ENCODE measurements at regions not wholly inside any gene's neighbourhood (a gene's known extent, or its start where the extent isn't known, plus 50 kb on each side); places are given as distances from the start of the nearest gene placed in this dataset.

GRCh38 chr15:61671736-61672135 lies 388.5 kb downstream of the VPS13C start:
- no peaks in the 10 kb centered on the region for H3K36me3 ChIP-seq (replicated peaks; ENCODE audit: low read depth, low read length)
- peaks cover 17% of the 10 kb centered on the region for H3K27me3 ChIP-seq (ENCODE audit: low read depth, low read length)
- H3K9ac ChIP-seq (ENCODE audit: low read length), result no peak overlapping the region
- H3K4me1 ChIP-seq (ENCODE audit: low read length), result no peaks in the 10 kb centered on the region
- no peaks in the 10 kb centered on the region for H3K79me2 ChIP-seq (ENCODE audit: low read length)
- no peaks in the 10 kb centered on the region for H4K20me1 ChIP-seq (ENCODE audit: insufficient read depth, low read length)
- H2AFZ ChIP-seq (ENCODE audit: low read depth, low read length), result no peak overlapping the region
- H3K4me3 ChIP-seq (ENCODE audit: low read length), result no peak overlapping the region
- H3K27ac ChIP-seq (ENCODE audit: low read length), result no peak overlapping the region
- no peak overlapping the region for H3K4me2 ChIP-seq (ENCODE audit: low read length)
- no peaks in the 10 kb centered on the region for H3K9me3 ChIP-seq (ENCODE audit: insufficient read depth, low read length)
- TF ChIP-seq EZH2phosphoT487 (IDR thresholded peaks at IDR 0.05; ENCODE audit: low read depth) (no peak), CTCF (IDR thresholded peaks at IDR 0.05; ENCODE audit: low read depth, low read length) (no peak)

- TF ChIP-seq CTCF (IDR thresholded peaks at IDR 0.05; ENCODE audit: low read depth, low read length) (no peak), EZH2phosphoT487 (IDR thresholded peaks at IDR 0.05; ENCODE audit: low read depth) (no peak)
- Histone ChIP-seq H4K20me1 (ENCODE audit: insufficient read depth, low read length) (no peaks in the 10 kb centered on the region), H3K36me3 (replicated peaks; ENCODE audit: low read depth, low read length) (no peaks in the 10 kb centered on the region), H3K27me3 (ENCODE audit: low read depth, low read length) (peaks cover 37% of the 10 kb centered on the region), H3K9me3 (ENCODE audit: insufficient read depth, low read length) (no peaks in the 10 kb centered on the region), H3K27ac (ENCODE audit: low read length) (no peak overlapping the region), H3K4me1 (ENCODE audit: low read length) (no peaks in the 10 kb centered on the region), H3K4me2 (ENCODE audit: low read length) (no peak overlapping the region), H3K9ac (ENCODE audit: low read length) (no peak overlapping the region), H2AFZ (ENCODE audit: low read depth, low read length) (no peak overlapping the region), H3K4me3 (ENCODE audit: low read length) (no peak overlapping the region), H3K79me2 (ENCODE audit: low read length) (no peaks in the 10 kb centered on the region)
Observed at GRCh38 chr15:61668444-61668843, 391.8 kb downstream of the VPS13C start.

- no peaks in the 10 kb centered on the region for H3K9me3 ChIP-seq (ENCODE audit: insufficient read depth, low read length)
- no peak overlapping the region for H3K4me3 ChIP-seq (ENCODE audit: low read length)
- H3K79me2 ChIP-seq (ENCODE audit: low read length), result no peaks in the 10 kb centered on the region
- H2AFZ ChIP-seq (ENCODE audit: low read depth, low read length), result no peak overlapping the region
- H3K27me3 ChIP-seq (ENCODE audit: low read depth, low read length), result peaks cover 41% of the 10 kb centered on the region
- H3K9ac ChIP-seq (ENCODE audit: low read length), result no peak overlapping the region
- no peaks in the 10 kb centered on the region for H4K20me1 ChIP-seq (ENCODE audit: insufficient read depth, low read length)
- H3K4me1 ChIP-seq (ENCODE audit: low read length), result no peaks in the 10 kb centered on the region
- TF ChIP-seq CTCF (IDR thresholded peaks at IDR 0.05; ENCODE audit: low read depth, low read length), result no peak
- H3K36me3 ChIP-seq (replicated peaks; ENCODE audit: low read depth, low read length), result no peaks in the 10 kb centered on the region
- H3K27ac ChIP-seq (ENCODE audit: low read length), result no peak overlapping the region
- no peak overlapping the region for H3K4me2 ChIP-seq (ENCODE audit: low read length)
Observed at GRCh38 chr15:61661791-61662190, 398.5 kb downstream of the VPS13C start.

GRCh38 chr15:61660579-61660978 lies 399.7 kb downstream of the VPS13C start:
- Histone ChIP-seq H3K4me3 (ENCODE audit: low read length) (no peak overlapping the region), H3K27me3 (ENCODE audit: low read depth, low read length) (peaks cover 35% of the 10 kb centered on the region), H3K9ac (ENCODE audit: low read length) (no peak overlapping the region), H3K27ac (ENCODE audit: low read length) (no peak overlapping the region), H3K79me2 (ENCODE audit: low read length) (no peaks in the 10 kb centered on the region), H3K36me3 (replicated peaks; ENCODE audit: low read depth, low read length) (no peaks in the 10 kb centered on the region), H3K4me2 (ENCODE audit: low read length) (no peak overlapping the region), H3K4me1 (ENCODE audit: low read length) (no peaks in the 10 kb centered on the region), H4K20me1 (ENCODE audit: insufficient read depth, low read length) (no peaks in the 10 kb centered on the region), H3K9me3 (ENCODE audit: insufficient read depth, low read length) (no peaks in the 10 kb centered on the region), H2AFZ (ENCODE audit: low read depth, low read length) (no peak overlapping the region)
- TF ChIP-seq CTCF (IDR thresholded peaks at IDR 0.05; ENCODE audit: low read depth, low read length) (no peak), EZH2phosphoT487 (IDR thresholded peaks at IDR 0.05; ENCODE audit: low read depth) (no peak)

Data from OCI-LY3 (cell line).